ENCODE measurements at regions not wholly inside any gene's neighbourhood (a gene's known extent, or its start where the extent isn't known, plus 50 kb on each side); places are given as distances from the start of the nearest gene placed in this dataset.
"Not testable (repeated sequence)": the region's sequence is repeated elsewhere in the genome, so short reads cannot be mapped to it uniquely, and the experiment has no call there.

- DNase-seq = no peak
Observed at GRCh38 chr6:147674099-147674498, 165.6 kb downstream of the SAMD5 start.

GRCh38 chr6:147674794-147675193 lies 166.3 kb downstream of the SAMD5 start:
- DNase-seq = no peak

- DNase-seq = no peak
Observed at GRCh38 chr6:147675281-147675680, 166.8 kb downstream of the SAMD5 start.

GRCh38 chr6:147676495-147677199 lies 168.2 kb downstream of the SAMD5 start:
- no peak for DNase-seq

- DNase-seq = no peak
Observed at GRCh38 chr6:147677647-147678046, 169.2 kb downstream of the SAMD5 start.

GRCh38 chr6:147678253-147678652 lies 169.8 kb downstream of the SAMD5 start:
- DNase-seq = no peak

GRCh38 chr6:147684906-147685305 lies 176.4 kb downstream of the SAMD5 start:
- no peak for DNase-seq

GRCh38 chr6:147689398-147689797 lies 180.9 kb downstream of the SAMD5 start:
- DNase-seq = no peak

- DNase-seq = no peak
Observed at GRCh38 chr6:147691446-147691845, 183.0 kb downstream of the SAMD5 start.

GRCh38 chr6:147693181-147693580 lies 184.7 kb downstream of the SAMD5 start:
- DNase-seq = no peak

GRCh38 chr6:147694556-147694955 lies 186.1 kb downstream of the SAMD5 start:
- DNase-seq = not testable (repeated sequence)

GRCh38 chr6:147695819-147696218 lies 187.3 kb downstream of the SAMD5 start:
- DNase-seq = no peak

GRCh38 chr6:147699140-147699539 lies 190.7 kb downstream of the SAMD5 start:
- no peak for DNase-seq

- DNase-seq = no peak
Observed at GRCh38 chr6:147699637-147700036, 191.1 kb downstream of the SAMD5 start.

- DNase-seq = no peak
Observed at GRCh38 chr6:147700436-147701209, 192.1 kb downstream of the SAMD5 start.

GRCh38 chr6:147704691-147705090 lies 196.2 kb downstream of the SAMD5 start:
- no peak for DNase-seq

GRCh38 chr6:147707524-147707923 lies 199.0 kb downstream of the SAMD5 start:
- no peak for DNase-seq

GRCh38 chr6:147708170-147708569 lies 199.7 kb downstream of the SAMD5 start:
- DNase-seq = no peak

- no peak for DNase-seq
Observed at GRCh38 chr6:147709396-147710272, 201.1 kb downstream of the SAMD5 start.

GRCh38 chr6:147710890-147711289 lies 202.4 kb downstream of the SAMD5 start:
- DNase-seq = no peak

GRCh38 chr6:147711476-147711875 lies 203.0 kb downstream of the SAMD5 start:
- DNase-seq = no peak

GRCh38 chr6:147712841-147713240 lies 204.4 kb downstream of the SAMD5 start:
- DNase-seq = no peak

- no peak for DNase-seq
Observed at GRCh38 chr6:147715035-147715434, 206.5 kb downstream of the SAMD5 start.

Measured in right kidney (tissue), 1 donor.